ENCODE measurements at regions not wholly inside any gene's neighbourhood (a gene's known extent, or its start where the extent isn't known, plus 50 kb on each side); places are given as distances from the start of the nearest gene placed in this dataset.

DNA sequence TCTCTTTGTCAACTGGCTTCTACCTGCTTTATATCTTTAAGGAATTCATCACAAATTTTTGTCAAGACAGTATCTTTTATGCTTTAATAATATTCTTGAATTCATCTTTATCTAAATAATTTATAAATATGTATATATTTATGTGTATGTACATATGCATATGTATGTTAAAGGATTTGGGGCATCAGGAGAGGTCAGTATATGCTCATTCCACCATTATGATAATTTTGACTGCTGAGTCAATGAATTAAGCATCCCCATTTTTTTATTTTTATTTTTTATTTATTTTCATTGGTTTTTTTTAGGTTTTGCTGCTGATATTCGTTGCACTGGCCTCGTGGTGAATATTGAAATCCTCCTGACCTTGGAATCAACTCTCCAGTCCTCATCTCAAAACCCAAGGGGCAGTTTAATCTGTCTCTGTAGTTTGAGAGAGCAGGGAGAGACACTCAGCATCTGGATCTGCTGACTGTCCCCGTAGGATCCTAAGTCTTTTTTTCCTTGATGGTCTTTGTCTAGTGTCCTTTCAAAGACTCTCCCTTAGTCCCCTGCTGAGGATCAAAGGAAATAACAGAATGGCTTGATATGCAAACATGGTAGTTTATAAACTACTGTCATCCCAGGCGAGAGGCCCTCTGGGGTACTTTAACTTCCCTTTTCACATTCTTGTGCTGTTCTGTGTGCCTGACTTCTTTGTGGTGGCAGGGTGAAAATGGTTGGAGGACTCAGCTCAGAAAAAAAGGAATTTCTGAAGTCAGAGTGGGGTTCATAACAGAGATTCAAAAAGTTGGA, 218.7 kb downstream of the DIO2 start:
- ChIA-PET POLR2A (no interaction called here), RAD21 (ENCODE audit: low non-redundant PET in 1 of 2, low total read pairs in 2 of 2, uncharacterized antibody in 2 of 2, unreplicated experiment in 2 of 2) (no interaction called here), CTCF (no interaction called here)
- DNase-seq (ENCODE audit: low read depth, low spot score) (no peak), ATAC-seq (no peak)
- no peak overlapping the region for H3K4me3 ChIP-seq (replicated peaks in 1 of 2; ENCODE audit: low read depth in 1 of 2, low read length in 2 of 2)
- no peak overlapping the region for H3K9ac ChIP-seq (ENCODE audit: low read length)
- no peaks in the 10 kb centered on the region for H3K36me3 ChIP-seq (ENCODE audit: control insufficient read depth in 1 of 2, insufficient read depth in 2 of 2, low read length in 2 of 2)
- no peak overlapping the region for H3K4me2 ChIP-seq (ENCODE audit: low read length)
- no peaks in the 10 kb centered on the region for H3K27me3 ChIP-seq (ENCODE audit: insufficient read depth, low read length)
- H3K79me2 ChIP-seq (ENCODE audit: insufficient read depth, low read length), result no peaks in the 10 kb centered on the region
- no peak overlapping the region for H3K27ac ChIP-seq (ENCODE audit: low read depth, low read length)
- no peaks in the 10 kb centered on the region for H3K4me1 ChIP-seq (ENCODE audit: control insufficient read depth in 1 of 2, insufficient read depth in 2 of 2, low read length in 2 of 2)
- H3K9me2 ChIP-seq (ENCODE audit: insufficient read depth), result no peaks in the 10 kb centered on the region
- peaks cover 0 to 6% of the 10 kb centered on the region in 2 experiments; a peak in 2 of 4 replicates for H3K9me3 ChIP-seq (ENCODE audit: control insufficient read depth in 1 of 2, insufficient read depth in 1 of 2, low read depth in 1 of 2, low read length in 2 of 2)
- intact Hi-C loops (cut with micrococcal nuclease), result no loop called here
- no peak for TF ChIP-seq SRF (IDR thresholded peaks at IDR 0.05; ENCODE audit: low read depth)
- BruUV-seq (replicated peaks), result no TSS peak
- H4K20me1 ChIP-seq (ENCODE audit: insufficient read depth), result no peaks in the 10 kb centered on the region
- H2AFZ ChIP-seq (ENCODE audit: low read depth, low read length, poor library complexity, severe bottlenecking), result no peak overlapping the region

DNA sequence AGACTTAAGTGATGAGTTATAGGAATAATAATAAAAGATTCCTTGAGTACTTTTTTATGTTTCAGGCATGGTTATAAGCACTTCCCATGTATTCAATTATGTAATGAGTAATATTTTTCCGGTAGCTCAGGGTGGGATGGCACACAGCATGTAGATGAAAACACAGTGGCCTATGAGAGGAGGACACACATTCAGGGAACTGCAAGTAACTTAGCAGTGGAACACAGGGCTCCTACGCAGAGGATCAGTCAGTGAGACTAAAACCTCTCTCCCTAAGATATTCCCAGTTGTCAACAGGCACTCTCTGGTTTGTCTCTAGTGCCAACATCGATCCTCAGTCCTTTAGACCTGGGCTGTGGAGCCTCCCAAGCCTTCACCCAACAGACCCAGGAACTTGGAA, 219.4 kb downstream of the DIO2 start:
- BruUV-seq (replicated peaks), result no TSS peak
- no peaks in the 10 kb centered on the region for H3K4me1 ChIP-seq (ENCODE audit: control insufficient read depth in 1 of 2, insufficient read depth in 2 of 2, low read length in 2 of 2)
- RAD21 ChIA-PET (ENCODE audit: low non-redundant PET in 1 of 2, low total read pairs in 2 of 2, uncharacterized antibody in 2 of 2, unreplicated experiment in 2 of 2), result no interaction called here

More for the DNA sequence above, 219.4 kb downstream of the DIO2 start:
- Histone ChIP-seq H4K20me1 (ENCODE audit: insufficient read depth) (no peaks in the 10 kb centered on the region), H3K36me3 (ENCODE audit: control insufficient read depth in 1 of 2, insufficient read depth in 2 of 2, low read length in 2 of 2) (no peaks in the 10 kb centered on the region), H3K27me3 (ENCODE audit: insufficient read depth, low read length) (no peaks in the 10 kb centered on the region), H3K79me2 (ENCODE audit: insufficient read depth, low read length) (no peaks in the 10 kb centered on the region), H3K9me3 (ENCODE audit: control insufficient read depth in 1 of 2, insufficient read depth in 1 of 2, low read depth in 1 of 2, low read length in 2 of 2) (peaks cover 0 to 4% of the 10 kb centered on the region in 2 experiments; a peak in 2 of 4 replicates), H3K27ac (ENCODE audit: low read depth, low read length) (no peak overlapping the region), H2AFZ (ENCODE audit: low read depth, low read length, poor library complexity, severe bottlenecking) (no peak overlapping the region), H3K4me3 (replicated peaks in 1 of 2; ENCODE audit: low read depth in 1 of 2, low read length in 2 of 2) (no peak overlapping the region), H3K4me2 (ENCODE audit: low read length) (no peak overlapping the region), H3K9ac (ENCODE audit: low read length) (no peak overlapping the region), H3K9me2 (ENCODE audit: insufficient read depth) (no peaks in the 10 kb centered on the region)
- CTCF ChIA-PET, result no interaction called here
- DNase-seq (ENCODE audit: low read depth, low spot score), result no peak
- POLR2A ChIA-PET, result no interaction called here
- intact Hi-C loops (cut with micrococcal nuclease), result no loop called here
- no peak for TF ChIP-seq ZNF274 (IDR thresholded peaks at IDR 0.05; ENCODE audit: low read depth, low read length)
- TF ChIP-seq, protein P1, sequence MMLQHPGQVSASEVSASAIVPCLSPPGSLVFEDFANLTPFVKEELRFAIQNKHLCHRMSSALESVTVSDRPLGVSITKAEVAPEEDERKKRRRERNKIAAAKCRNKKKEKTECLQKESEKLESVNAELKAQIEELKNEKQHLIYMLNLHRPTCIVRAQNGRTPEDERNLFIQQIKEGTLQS (IDR thresholded peaks at IDR 0.05), result no peak
- TF ChIP-seq EGR1 (IDR thresholded peaks at IDR 0.05; ENCODE audit: low read depth), result no peak
- no peak for ATAC-seq

Measured in HCT116 (cell line).